NT2/D1 (cell line): ENCODE measurements at regions not wholly inside any gene's neighbourhood (a gene's known extent, or its start where the extent isn't known, plus 50 kb on each side); places are given as distances from the start of the nearest gene placed in this dataset.

Experiments
- SUZ12 ChIP-seq: IDR thresholded peaks from 2 replicates; pipeline ENCODE4 v1.6.1; 2011; ENCODE audit not compliant: insufficient read length, insufficient read depth; ENCODE audit errors: extremely low read depth
- YY1 ChIP-seq: IDR thresholded peaks from 2 replicates; pipeline ENCODE4 v1.6.1; 2011; ENCODE audit not compliant: insufficient read length, insufficient read depth
- ZNF274 ChIP-seq: IDR thresholded peaks from 2 replicates; pipeline ENCODE4 v1.6.1; 2011; ENCODE audit warnings: mild to moderate bottlenecking, low read depth, low read length

DNA sequence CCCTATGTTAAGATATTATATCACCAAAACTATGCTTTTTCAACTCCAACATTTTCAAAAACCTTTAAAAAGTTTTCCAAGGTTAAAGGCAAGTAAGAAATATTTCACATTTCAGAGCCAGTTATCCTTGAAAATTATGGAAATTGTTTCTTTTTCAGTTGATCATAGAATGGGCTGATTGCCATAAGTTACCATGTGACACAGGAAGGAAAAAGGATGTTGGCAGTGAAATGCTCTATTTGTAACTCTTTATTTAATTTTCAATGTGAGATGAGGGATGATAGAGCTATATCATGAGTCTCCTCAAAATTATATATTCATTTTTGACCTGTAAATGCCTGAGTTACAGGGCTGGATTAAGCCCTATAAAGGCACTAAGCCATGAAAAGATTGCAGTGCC is 93.0 kb upstream of the PLS3 start:
- TF ChIP-seq ZNF274 (no peak), YY1 (no peak), SUZ12 (no peak)
